Mesendoderm (in vitro differentiated cells): ENCODE measurements at regions not wholly inside any gene's neighbourhood (a gene's known extent, or its start where the extent isn't known, plus 50 kb on each side); places are given as distances from the start of the nearest gene placed in this dataset.

Experiments used
- DNase-seq: peaks from one replicate; pipeline ENCODE4 v3.0.0; 2013
- H2AK5ac ChIP-seq: 2 replicates; pipeline ENCODE4 v1.6.1; 2013; ENCODE audit warnings: low read length, inconsistent platforms
- H2BK120ac ChIP-seq: 2 replicates; pipeline ENCODE4 v1.6.1; 2013; ENCODE audit warnings: low read depth, mild to moderate bottlenecking, low read length, moderate library complexity, mixed read lengths
- H2BK15ac ChIP-seq: replicated peaks from 2 replicates; pipeline ENCODE4 v1.6.1; 2013; ENCODE audit warnings: low read depth, mild to moderate bottlenecking, moderate library complexity
- H2BK5ac ChIP-seq: 2 replicates; pipeline ENCODE4 v1.6.1; 2013; ENCODE audit warnings: low read length, inconsistent platforms
- H3K18ac ChIP-seq: 2 replicates; pipeline ENCODE4 v1.6.1; 2013; ENCODE audit warnings: mild to moderate bottlenecking, low read length, mixed read lengths
- H3K23ac ChIP-seq: one replicate; pipeline ENCODE4 v1.6.1; 2013; ENCODE audit warnings: low read length
- H3K27ac ChIP-seq: 2 replicates; pipeline ENCODE4 v1.5.1; 2013; ENCODE audit warnings: low read depth, mild to moderate bottlenecking, inconsistent platforms, low read length, moderate library complexity
- H3K27me3 ChIP-seq: 2 replicates; pipeline ENCODE4 v1.6.1; 2013; ENCODE audit warnings: low read length, control low read depth, mild to moderate bottlenecking, inconsistent platforms; ENCODE audit not compliant: insufficient read depth, poor library complexity
- H3K36me3 ChIP-seq: 2 replicates; pipeline ENCODE4 v1.6.1; 2013; ENCODE audit warnings: low read length, inconsistent platforms; ENCODE audit not compliant: control insufficient read depth, insufficient read depth
- H3K4ac ChIP-seq: one replicate; pipeline ENCODE4 v1.6.1; 2013; ENCODE audit warnings: low read depth, mild to moderate bottlenecking, low read length, moderate library complexity
- H3K4me1 ChIP-seq: 2 replicates; pipeline ENCODE4 v1.6.1; 2013; ENCODE audit warnings: low read depth, low read length, inconsistent platforms; ENCODE audit not compliant: control insufficient read depth
- H3K4me2 ChIP-seq: 2 replicates; pipeline ENCODE4 v1.6.1; 2013; ENCODE audit warnings: low read length
- H3K4me3 ChIP-seq: 2 replicates; pipeline ENCODE4 v1.5.1; 2013; ENCODE audit warnings: mild to moderate bottlenecking, low read length
- H3K56ac ChIP-seq: one replicate; pipeline ENCODE4 v1.6.1; 2013; ENCODE audit warnings: low read length
- H3K79me1 ChIP-seq: 2 replicates; pipeline ENCODE4 v1.6.1; 2013; ENCODE audit warnings: low read length, inconsistent platforms
- H3K79me2 ChIP-seq: 2 replicates; pipeline ENCODE4 v1.6.1; 2013; ENCODE audit warnings: mild to moderate bottlenecking, low read length; ENCODE audit not compliant: control insufficient read depth, insufficient read depth
- H3K9ac ChIP-seq: 2 replicates; pipeline ENCODE4 v1.6.1; 2013; ENCODE audit warnings: low read length, inconsistent platforms
- H4K5ac ChIP-seq: one replicate; pipeline ENCODE4 v1.6.1; 2013; ENCODE audit warnings: low read length
- H4K8ac ChIP-seq: one replicate; pipeline ENCODE4 v1.6.1; 2013; ENCODE audit warnings: low read depth, mild to moderate bottlenecking, control low read depth, low read length, moderate library complexity
- WGBS: extraction: QIAGEN DNeasy Blood & Tissue Kit; methylation state at CpG from one replicate; pipeline ENCODE4 v1.1.7; 2013; ENCODE audit warnings: low lambda C conversion rate, missing lambda C conversion rate; ENCODE audit not compliant: insufficient coverage; ENCODE audit errors: extremely low coverage; 5-methylcytosine and 5-hydroxymethylcytosine counted together

DNA sequence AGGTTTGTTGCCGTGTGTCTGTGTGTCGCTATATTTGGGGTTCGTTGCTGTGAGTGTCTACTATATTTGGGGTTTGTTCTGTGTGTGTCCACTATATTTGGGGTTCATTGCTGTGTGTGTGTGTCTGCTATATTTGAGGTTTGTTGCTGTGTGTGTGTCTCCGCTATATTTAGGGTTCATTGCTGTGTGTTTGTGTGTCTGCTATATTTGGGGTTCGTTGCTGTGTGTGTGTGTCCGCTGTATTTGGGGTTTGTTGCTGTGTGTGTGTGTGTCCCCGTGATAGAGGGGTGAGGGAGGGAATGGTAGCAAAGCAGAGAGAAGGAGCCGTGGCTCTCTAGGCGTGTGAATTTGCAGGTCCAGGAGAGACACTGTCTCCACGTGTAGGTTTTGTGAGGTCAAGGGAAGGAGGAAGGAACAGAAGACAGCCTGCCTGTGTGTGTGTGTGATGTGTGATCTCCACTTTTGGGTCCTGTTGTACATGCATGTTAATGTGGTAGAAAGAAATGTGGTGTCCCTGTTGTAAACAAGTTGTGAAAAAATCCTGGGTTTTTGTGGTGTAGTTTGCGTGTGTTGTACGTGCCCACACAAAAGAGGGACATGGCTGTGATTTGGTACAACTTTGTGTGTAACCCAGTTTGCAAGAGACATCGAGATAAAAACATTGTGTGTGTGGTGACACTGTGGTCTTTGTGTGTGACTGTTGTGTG, 56.3 kb upstream of the ECE1 start:
- H3K4me2 ChIP-seq: peak overlapping the region; percentile 93
- no peak overlapping the region for H3K23ac ChIP-seq
- WGBS: no CpG with 5 or more reads among the region's 13 CpGs
- H3K36me3 ChIP-seq: no peaks in the 10 kb centered on the region
- H4K5ac ChIP-seq: no peak overlapping the region
- peak overlapping the region; percentile 94 for H3K56ac ChIP-seq
- no peak overlapping the region for H3K18ac ChIP-seq
- no peaks in the 10 kb centered on the region for H3K4me1 ChIP-seq
- peaks cover 2% of the 10 kb centered on the region for H3K79me1 ChIP-seq
- no peaks in the 10 kb centered on the region for H3K27me3 ChIP-seq
- peaks cover 3% of the 10 kb centered on the region for H3K79me2 ChIP-seq
- H3K4ac ChIP-seq: no peak overlapping the region
- no peak overlapping the region for H3K27ac ChIP-seq
- no peak overlapping the region for H2AK5ac ChIP-seq
- no peak for DNase-seq
- H2BK5ac ChIP-seq: no peak overlapping the region
- H4K8ac ChIP-seq: no peak overlapping the region
- no peak overlapping the region for H2BK120ac ChIP-seq
- H3K9ac ChIP-seq: peak overlapping the region; percentile 82
- no peak overlapping the region for H3K4me3 ChIP-seq
- no peak overlapping the region for H2BK15ac ChIP-seq

GRCh38 chr1:21344750-21345443, 54.6 kb upstream of the ECE1 start:
- no peaks in the 10 kb centered on the region for H3K27me3 ChIP-seq
- H3K36me3 ChIP-seq: no peaks in the 10 kb centered on the region
- H4K8ac ChIP-seq: no peak overlapping the region
- H3K18ac ChIP-seq: peak overlapping the region; percentile 64
- H4K5ac ChIP-seq: no peak overlapping the region
- WGBS: no CpG with 5 or more reads among the region's 74 CpGs
- H3K4me1 ChIP-seq: no peaks in the 10 kb centered on the region
- H3K4me2 ChIP-seq: peak overlapping the region; percentile 94
- peaks cover 6% of the 10 kb centered on the region for H3K79me1 ChIP-seq
- peak overlapping the region; percentile 8 for H2BK120ac ChIP-seq
- peak overlapping the region; percentile 88 for H3K9ac ChIP-seq
- H3K4ac ChIP-seq: no peak overlapping the region
- H3K79me2 ChIP-seq: peaks cover 3% of the 10 kb centered on the region
- H3K23ac ChIP-seq: no peak overlapping the region
- H3K56ac ChIP-seq: peak overlapping the region; percentile 92
- H2AK5ac ChIP-seq: no peak overlapping the region
- H3K27ac ChIP-seq: no peak overlapping the region
- no peak overlapping the region for H2BK15ac ChIP-seq
- no peak for DNase-seq
- peak overlapping the region; percentile 10 for H3K4me3 ChIP-seq
- no peak overlapping the region for H2BK5ac ChIP-seq

DNA sequence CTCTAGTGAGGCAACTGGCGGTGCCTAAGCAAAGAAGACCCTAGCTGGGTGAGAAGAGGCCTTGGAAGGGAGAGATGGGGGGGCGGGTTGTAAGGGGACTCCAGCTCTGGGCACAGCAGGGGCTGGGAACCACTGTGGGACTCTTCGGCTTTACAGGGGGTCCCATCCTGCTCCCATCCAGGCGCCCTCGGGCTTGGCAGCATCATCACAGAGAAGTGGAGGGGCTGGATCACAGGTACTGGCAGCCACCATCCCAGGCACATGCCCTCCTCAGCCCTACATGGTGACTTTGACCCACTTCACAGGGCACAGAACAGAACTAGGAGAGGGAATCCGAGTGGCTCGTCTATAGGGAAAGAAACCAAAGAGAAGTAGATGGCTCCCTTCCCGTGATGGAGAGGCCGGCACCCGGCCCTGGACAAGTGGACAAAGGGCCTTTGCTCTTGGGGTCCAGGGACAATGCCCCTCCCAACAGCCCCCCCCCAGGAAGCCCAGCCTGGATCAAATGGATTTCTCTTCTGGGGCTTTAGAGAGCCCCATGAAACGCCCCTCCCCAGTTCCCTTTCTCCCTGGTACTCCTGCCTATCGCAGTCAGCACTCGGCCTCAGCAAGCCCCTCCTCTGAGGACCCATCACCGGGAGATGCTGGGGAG, 54.0 kb upstream of the ECE1 start:
- DNase-seq: no peak

DNA sequence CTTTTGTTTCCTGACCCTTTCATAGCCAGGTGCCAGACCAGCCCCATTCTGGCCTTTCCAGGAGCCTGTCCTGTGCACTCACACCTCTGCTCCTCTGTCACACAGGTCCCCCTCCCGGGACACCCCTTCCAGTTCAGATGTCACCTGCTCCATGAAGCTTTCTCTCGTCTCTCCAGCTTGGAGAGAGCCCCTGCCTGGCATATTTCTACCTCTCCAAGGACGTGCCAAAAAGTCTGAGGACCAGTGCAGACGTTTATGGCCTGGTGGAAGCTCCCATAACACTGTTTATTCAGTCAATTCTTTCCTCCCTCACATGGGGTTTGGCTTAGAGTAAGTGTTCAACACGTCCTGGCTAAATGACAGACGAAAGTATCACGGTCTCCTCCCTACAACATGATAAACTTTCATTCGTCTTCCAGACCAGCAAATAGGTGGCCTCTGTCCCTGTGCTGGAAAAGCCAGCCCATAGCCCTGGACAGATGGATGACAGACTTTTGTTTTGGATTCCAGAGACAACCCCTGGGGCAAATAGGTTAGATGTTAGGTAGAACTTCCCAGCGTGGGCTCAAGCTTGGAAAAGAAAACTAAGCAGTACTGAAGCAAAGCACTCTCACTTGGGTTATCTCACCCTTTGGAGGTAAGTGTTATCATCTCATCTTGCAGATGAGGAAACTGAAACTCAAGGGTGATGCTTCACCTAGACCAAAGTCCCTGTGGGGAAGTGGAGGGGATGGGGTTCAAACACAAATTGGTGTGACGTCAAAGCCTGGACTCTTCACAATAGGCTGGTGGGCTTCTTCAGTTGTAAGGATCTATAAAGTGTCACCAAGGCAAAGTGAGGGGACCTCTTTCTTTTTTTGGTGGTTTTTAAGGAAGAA, 52.9 kb upstream of the ECE1 start:
- H3K4me1 ChIP-seq: peaks cover 2% of the 10 kb centered on the region
- no peak overlapping the region for H3K23ac ChIP-seq
- no peak overlapping the region for H3K18ac ChIP-seq
- H2BK15ac ChIP-seq: no peak overlapping the region
- H3K36me3 ChIP-seq: no peaks in the 10 kb centered on the region
- peaks cover 10% of the 10 kb centered on the region for H3K79me1 ChIP-seq
- H3K9ac ChIP-seq: no peak overlapping the region
- H2BK120ac ChIP-seq: no peak overlapping the region
- H4K8ac ChIP-seq: no peak overlapping the region
- H3K27ac ChIP-seq: no peak overlapping the region
- H2AK5ac ChIP-seq: no peak overlapping the region
- no peak overlapping the region for H3K4me3 ChIP-seq
- no peak overlapping the region for H3K4ac ChIP-seq
- no peak overlapping the region for H2BK5ac ChIP-seq
- no peak overlapping the region for H4K5ac ChIP-seq
- H3K27me3 ChIP-seq: no peaks in the 10 kb centered on the region
- no peak for DNase-seq
- no peak overlapping the region for H3K56ac ChIP-seq
- H3K79me2 ChIP-seq: peaks cover 3% of the 10 kb centered on the region
- WGBS: no CpG with 5 or more reads among the region's 10 CpGs
- H3K4me2 ChIP-seq: no peak overlapping the region

More for the DNA sequence above, 54.0 kb upstream of the ECE1 start:
- no CpG with 5 or more reads among the region's 14 CpGs for WGBS
- H3K56ac ChIP-seq: peak overlapping the region; percentile 92
- H2BK15ac ChIP-seq: no peak overlapping the region
- H4K5ac ChIP-seq: no peak overlapping the region
- H3K79me1 ChIP-seq: peaks cover 9% of the 10 kb centered on the region
- no peak overlapping the region for H4K8ac ChIP-seq
- H2BK120ac ChIP-seq: no peak overlapping the region
- no peaks in the 10 kb centered on the region for H3K36me3 ChIP-seq
- H3K23ac ChIP-seq: no peak overlapping the region
- H3K27me3 ChIP-seq: no peaks in the 10 kb centered on the region
- H3K4ac ChIP-seq: no peak overlapping the region
- H3K4me1 ChIP-seq: peaks cover 2% of the 10 kb centered on the region
- H3K4me3 ChIP-seq: peak overlapping the region; percentile 10
- peak overlapping the region; percentile 88 for H3K9ac ChIP-seq
- H3K79me2 ChIP-seq: peaks cover 3% of the 10 kb centered on the region
- H2AK5ac ChIP-seq: no peak overlapping the region
- no peak overlapping the region for H3K18ac ChIP-seq
- H3K27ac ChIP-seq: no peak overlapping the region
- peak overlapping the region; percentile 94 for H3K4me2 ChIP-seq
- H2BK5ac ChIP-seq: no peak overlapping the region

DNA sequence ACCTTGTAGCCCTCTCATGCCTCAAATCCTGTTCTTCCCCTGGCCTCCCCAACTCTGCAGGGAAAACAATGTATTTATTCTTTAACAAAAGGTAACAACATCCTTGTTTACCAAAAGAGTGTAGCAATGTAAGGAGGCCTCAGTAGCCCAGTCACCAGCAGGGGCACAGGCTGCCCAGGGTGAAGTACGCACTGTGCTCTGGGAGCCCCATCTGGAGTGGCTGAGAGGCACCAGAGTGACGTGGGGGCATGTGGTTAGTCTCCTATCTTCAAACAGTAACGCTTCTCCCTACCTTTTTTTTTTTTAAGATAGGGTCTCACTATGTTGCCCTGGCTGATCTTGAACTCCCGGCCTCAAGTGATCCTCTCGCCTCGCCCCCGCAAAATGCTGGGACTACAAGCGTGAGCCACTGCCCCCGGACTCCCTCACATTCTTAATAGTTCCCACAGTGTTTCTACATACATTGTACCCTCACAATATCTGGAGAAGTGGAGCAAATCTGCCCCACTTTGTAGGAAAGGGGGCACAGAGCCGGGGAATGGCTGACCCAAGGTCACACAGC, 51.3 kb upstream of the ECE1 start:
- Histone ChIP-seq H3K4me1 (peaks cover 2% of the 10 kb centered on the region), H3K23ac (no peak overlapping the region), H3K4me3 (no peak overlapping the region), H3K56ac (no peak overlapping the region), H4K8ac (no peak overlapping the region), H2BK120ac (no peak overlapping the region), H3K18ac (no peak overlapping the region), H3K4me2 (no peak overlapping the region), H3K79me1 (peaks cover 11% of the 10 kb centered on the region), H2AK5ac (no peak overlapping the region), H3K79me2 (peaks cover 3% of the 10 kb centered on the region), H3K9ac (no peak overlapping the region), H3K4ac (no peak overlapping the region), H2BK15ac (no peak overlapping the region), H3K27ac (no peak overlapping the region), H3K36me3 (no peaks in the 10 kb centered on the region), H2BK5ac (no peak overlapping the region), H3K27me3 (no peaks in the 10 kb centered on the region), H4K5ac (no peak overlapping the region)
- DNase-seq: no peak
- no CpG with 5 or more reads among the region's 10 CpGs for WGBS
